GM12878 (cell line): ENCODE measurements at regions not wholly inside any gene's neighbourhood (a gene's known extent, or its start where the extent isn't known, plus 50 kb on each side); places are given as distances from the start of the nearest gene placed in this dataset.

Experiments
- ATAC-seq: fragments of 200-7000 bp; cut with Tn5 transposase; 3 replicates; pipeline ENCODE4 v1.9.1; 2020; ENCODE audit warnings: mild to moderate bottlenecking, moderate library complexity
- BruUV-seq: library from RNA; stranded (reverse); fragments of 400-500 nt; replicated peaks from 2 replicates; lab custom pipeline; 2021; lab: Mats Ljungman, UMichigan
- CTCF ChIA-PET: fragments of 300-600 bp; sonication (Branson Sonifier 250); formaldehyde crosslinking; extraction: SDS; loops from one replicate; lab custom pipeline; 2021; ENCODE audit warnings: inconsistent platforms; lab: Yijun Ruan, JAX
- POLR2A ChIA-PET: fragments of 350-600 bp; formaldehyde crosslinking; extraction: SDS; loops from one replicate; lab custom pipeline; 2021; ENCODE audit warnings: inconsistent platforms; lab: Charles Lee
- RAD21 ChIA-PET: fragments of 300-600 bp; sonication (Branson Sonifier 250); formaldehyde crosslinking; loops from one replicate; lab custom pipeline; 2023; ENCODE audit warnings: antibody characterized with exemption; ENCODE audit not compliant: unreplicated experiment; lab: Charles Lee
- SMC1A ChIA-PET: fragments of 300-600 bp; sonication (Branson Sonifier 250); formaldehyde crosslinking; loops from one replicate; lab custom pipeline; 2023; ENCODE audit not compliant: unreplicated experiment, uncharacterized antibody; lab: Charles Lee
- DNase-seq: peaks from one replicate; pipeline ENCODE4 v3.0.0-alpha.2; 2011; ENCODE audit warnings: low read depth, low spot score
- FAIRE-seq: peaks from 3 replicates; lab custom pipeline; 2011; peaks lifted over from hg19 to GRCh38; lab: Jason Lieb, UNC
- H2AFZ ChIP-seq: 2 replicates; pipeline ENCODE4 v1.6.0; 2011; ENCODE audit warnings: low read depth, low read length, control low read depth; ENCODE audit not compliant: control insufficient read depth
- H3K27ac ChIP-seq: 2 replicates; pipeline ENCODE4 v1.5.1; 2011; ENCODE audit warnings: control low read depth; ENCODE audit not compliant: control insufficient read depth, insufficient read depth
- H3K27me3 ChIP-seq, 2 experiments: replicated peaks in 1 of 2; 2 replicates each; pipeline versions ENCODE4 v1.6.0 to v1.6.1; 2011; ENCODE audit warnings: low read length in 1 of 2; ENCODE audit not compliant: control insufficient read depth in 2 of 2, insufficient read depth in 2 of 2
- H3K36me3 ChIP-seq, 2 experiments: 2 replicates each; pipeline ENCODE4 v1.5.1; 2011; ENCODE audit warnings: low read length in 1 of 2; ENCODE audit not compliant: control insufficient read depth in 2 of 2, insufficient read depth in 2 of 2
- H3K4me1 ChIP-seq: 2 replicates; pipeline ENCODE4 v1.6.1; 2011; ENCODE audit warnings: mild to moderate bottlenecking, low read length, moderate library complexity, mixed read lengths; ENCODE audit not compliant: control insufficient read depth, insufficient read depth
- H3K4me2 ChIP-seq: 2 replicates; pipeline ENCODE4 v1.6.0; 2011; ENCODE audit warnings: control low read depth; ENCODE audit not compliant: control insufficient read depth, insufficient read depth
- H3K4me3 ChIP-seq: fragments of 200-600 bp; sonication (generic); 2 replicates; pipeline ENCODE4 v1.5.1; 2016
- H3K79me2 ChIP-seq: 2 replicates; pipeline ENCODE4 v1.6.0; 2011; ENCODE audit warnings: low read length; ENCODE audit not compliant: control insufficient read depth, insufficient read depth
- H3K9ac ChIP-seq: 2 replicates; pipeline ENCODE4 v1.8.0; 2011; ENCODE audit warnings: low read length, control low read depth, mixed read lengths; ENCODE audit not compliant: control insufficient read depth, insufficient read depth
- H3K9me3 ChIP-seq: replicated peaks from 3 replicates; pipeline ENCODE4 v1.5.1; 2011; ENCODE audit warnings: mild to moderate bottlenecking, low read length; ENCODE audit not compliant: control insufficient read depth, insufficient read depth
- H4K20me1 ChIP-seq: 2 replicates; pipeline ENCODE4 v1.6.0; 2011; ENCODE audit not compliant: control insufficient read depth, insufficient read depth
- BCL11A ChIP-seq: IDR thresholded peaks from 2 replicates; pipeline ENCODE4 v1.6.1; 2011; ENCODE audit warnings: low read depth, low read length
- CHD1 ChIP-seq: IDR thresholded peaks from 2 replicates; pipeline ENCODE4 v1.6.1; 2012; ENCODE audit warnings: low read depth, low read length, improper control_type of control experiment
- LARP7 ChIP-seq: fragments of 450-650 bp; IDR thresholded peaks from 2 replicates; pipeline ENCODE4 v1.6.1; 2017; ENCODE audit warnings: mild to moderate bottlenecking
- MAX ChIP-seq: IDR thresholded peaks from 2 replicates; pipeline ENCODE4 v1.6.1; 2012; ENCODE audit warnings: low read depth, low read length, improper control_type of control experiment
- SUPT20H ChIP-seq: IDR thresholded peaks from 2 replicates; pipeline ENCODE4 v1.6.1; 2011; ENCODE audit warnings: low read depth, mild to moderate bottlenecking, low read length, moderate library complexity, borderline replicate concordance; ENCODE audit not compliant: control insufficient read depth
- WGBS: methylation state at CpG from one replicate; pipeline ENCODE4 v1.1.6; 2016; ENCODE audit warnings: low lambda C conversion rate; ENCODE audit not compliant: insufficient replicate concordance, insufficient coverage; ENCODE audit errors: missing lambda C conversion rate; 5-methylcytosine and 5-hydroxymethylcytosine counted together
- in situ Hi-C: fragments of 300-500 bp; cut with MboI; formaldehyde crosslinking; loops from 9 replicates; pipeline ENCODE4 v1.14.3; 2018; ENCODE audit warnings: mixed read lengths
- intact Hi-C: fragments of 100-400 bp; cut with micrococcal nuclease; formaldehyde crosslinking; loops from one replicate; pipeline ENCODE4 v1.14.2; 2022; ENCODE audit not compliant: unreplicated experiment
- TF ChIP-seq, protein P1 (sequence below): IDR thresholded peaks from 2 replicates; pipeline ENCODE4 v1.6.1; 2011; ENCODE audit warnings: mild to moderate bottlenecking, low read depth, low read length, moderate library complexity; ENCODE audit not compliant: insufficient replicate concordance

- TF ChIP-seq LARP7, result no peak
- TF ChIP-seq, protein P1, sequence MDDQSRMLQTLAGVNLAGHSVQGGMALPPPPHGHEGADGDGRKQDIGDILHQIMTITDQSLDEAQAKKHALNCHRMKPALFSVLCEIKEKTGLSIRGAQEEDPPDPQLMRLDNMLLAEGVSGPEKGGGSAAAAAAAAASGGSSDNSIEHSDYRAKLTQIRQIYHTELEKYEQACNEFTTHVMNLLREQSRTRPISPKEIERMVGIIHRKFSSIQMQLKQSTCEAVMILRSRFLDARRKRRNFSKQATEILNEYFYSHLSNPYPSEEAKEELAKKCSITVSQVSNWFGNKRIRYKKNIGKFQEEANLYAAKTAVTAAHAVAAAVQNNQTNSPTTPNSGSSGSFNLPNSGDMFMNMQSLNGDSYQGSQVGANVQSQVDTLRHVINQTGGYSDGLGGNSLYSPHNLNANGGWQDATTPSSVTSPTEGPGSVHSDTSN, result no peak
Observed at GRCh38 chr4:32147446-32148085, 1427.4 kb downstream of the PCDH7 start (continued).

GRCh38 chr4:32148111-32148666 lies 1428.0 kb downstream of the PCDH7 start:
- intact Hi-C loops, result no loop called here

More at GRCh38 chr4:32148111-32148666, 1428.0 kb downstream of the PCDH7 start:
- H3K27ac ChIP-seq, result no peak overlapping the region
- ChIA-PET CTCF (no interaction called here), RAD21 (no interaction called here), POLR2A (no interaction called here), SMC1A (interaction anchor here (1.3 to 1.7 kb wide), 3 partner anchors 17 to 36 kb away, joined by 3 to 4 read pairs (median 4); no protein-coding TSS in a partner anchor)
- no peak overlapping the region for H3K4me3 ChIP-seq
- DNase-seq (no peak), FAIRE-seq (no peak), ATAC-seq (peak; percentile 74)
- H4K20me1 ChIP-seq, result no peaks in the 10 kb centered on the region
- H3K79me2 ChIP-seq, result no peaks in the 10 kb centered on the region
- TF ChIP-seq CHD1 (no peak), SUPT20H (no peak), BCL11A (no peak), MAX (no peak)
- in situ Hi-C loops, result no loop called here
- no TSS peak for BruUV-seq
- no peak overlapping the region for H3K4me2 ChIP-seq
- no peaks in the 10 kb centered on the region for H3K36me3 ChIP-seq
- WGBS, result 9% methylated on average over 2 of the region's 2 CpGs
- no peak overlapping the region for H3K9ac ChIP-seq
- H3K27me3 ChIP-seq, result no peaks in the 10 kb centered on the region
- no peaks in the 10 kb centered on the region for H3K9me3 ChIP-seq
- no peak overlapping the region for H2AFZ ChIP-seq
- no peaks in the 10 kb centered on the region for H3K4me1 ChIP-seq
